SK-N-MC (cell line): ENCODE measurements at regions not wholly inside any gene's neighbourhood (a gene's known extent, or its start where the extent isn't known, plus 50 kb on each side); places are given as distances from the start of the nearest gene placed in this dataset.

Source experiments
- EZH2 ChIP-seq: fragments of 200-600 bp; sonication (generic); IDR thresholded peaks from one replicate; pipeline ENCODE4 v1.6.1; 2017; ENCODE audit warnings: antibody characterized with exemption
- POLR2AphosphoS5 ChIP-seq: IDR thresholded peaks from 2 replicates; pipeline ENCODE4 v1.6.1; 2012; ENCODE audit warnings: mild to moderate bottlenecking, low read depth, low read length, borderline replicate concordance

GRCh38 chr2:13091861-13092378, 375.2 kb downstream of the TRIB2 start:
- TF ChIP-seq EZH2 (no peak), POLR2AphosphoS5 (no peak)
